HG03103 (cell line): ENCODE measurements at regions not wholly inside any gene's neighbourhood (a gene's known extent, or its start where the extent isn't known, plus 50 kb on each side); places are given as distances from the start of the nearest gene placed in this dataset.
"Not testable (repeated sequence)": the region's sequence is repeated elsewhere in the genome, so short reads cannot be mapped to it uniquely, and the experiment has no call there.

Experiments used
- ATAC-seq: cut with Tn5 transposase; IDR thresholded peaks from one replicate; pipeline ENCODE4 v1.9.1; 2021; ENCODE audit warnings: low read depth; ENCODE audit not compliant: unreplicated experiment

DNA sequence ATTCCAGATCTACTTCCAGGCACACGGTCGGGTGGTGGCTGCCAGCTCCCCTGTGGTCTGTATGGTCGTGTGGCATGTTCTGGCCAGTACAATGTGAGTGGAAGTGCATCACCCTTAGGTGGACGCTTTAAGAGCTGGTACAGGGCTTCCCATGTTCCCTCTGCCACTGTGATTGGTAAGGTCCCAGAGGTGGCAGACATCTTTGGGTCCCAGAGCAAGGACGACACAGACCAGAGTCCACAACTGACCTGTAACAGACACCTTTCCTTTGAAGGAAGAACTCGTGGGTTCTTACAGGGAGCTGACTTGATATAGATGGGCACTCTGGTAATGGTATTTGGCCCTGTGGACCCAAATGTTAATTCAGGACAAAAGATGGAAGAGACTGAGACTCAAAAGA, 90.0 kb upstream of the GDNF start:
- ATAC-seq, result no peak

DNA sequence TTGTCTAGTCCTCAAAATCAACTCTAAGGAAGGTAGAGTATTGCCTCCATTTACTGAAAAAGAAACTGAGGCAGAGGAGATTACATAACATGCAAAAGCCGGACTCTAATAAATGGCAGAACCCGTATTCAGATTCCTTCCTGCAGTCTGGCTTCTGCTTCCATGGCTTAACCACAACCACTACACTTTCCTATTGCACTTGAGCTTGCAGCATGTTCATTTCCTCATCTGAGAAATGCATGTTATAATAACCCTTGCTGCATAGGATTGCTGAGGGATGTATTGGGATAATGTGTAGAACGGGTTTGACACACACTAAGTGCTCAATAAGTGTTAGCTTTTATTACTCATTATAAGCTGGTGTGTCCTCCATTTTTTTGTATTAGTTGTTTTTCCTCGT, 87.9 kb upstream of the GDNF start:
- ATAC-seq, result not testable (repeated sequence)

DNA sequence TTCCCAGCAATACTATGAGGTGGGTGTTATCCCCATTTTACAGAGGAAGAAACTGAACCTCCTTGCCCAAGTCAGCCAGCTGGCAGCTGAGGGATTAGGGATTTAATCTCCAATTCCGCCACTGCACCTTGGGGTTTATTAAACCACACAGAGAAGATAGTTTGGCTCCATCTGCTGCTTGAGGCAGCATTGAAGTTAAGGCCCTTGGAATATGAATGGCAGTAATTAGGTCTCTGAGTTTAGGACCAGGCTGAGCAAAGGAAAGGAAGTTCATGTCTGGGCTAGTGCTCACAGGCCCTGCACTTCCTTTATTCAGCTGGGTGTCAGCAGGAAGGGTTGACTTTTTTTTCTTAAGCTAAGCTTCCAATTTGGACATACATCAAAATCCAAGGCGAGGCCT, 86.9 kb upstream of the GDNF start:
- ATAC-seq, result no peak

DNA sequence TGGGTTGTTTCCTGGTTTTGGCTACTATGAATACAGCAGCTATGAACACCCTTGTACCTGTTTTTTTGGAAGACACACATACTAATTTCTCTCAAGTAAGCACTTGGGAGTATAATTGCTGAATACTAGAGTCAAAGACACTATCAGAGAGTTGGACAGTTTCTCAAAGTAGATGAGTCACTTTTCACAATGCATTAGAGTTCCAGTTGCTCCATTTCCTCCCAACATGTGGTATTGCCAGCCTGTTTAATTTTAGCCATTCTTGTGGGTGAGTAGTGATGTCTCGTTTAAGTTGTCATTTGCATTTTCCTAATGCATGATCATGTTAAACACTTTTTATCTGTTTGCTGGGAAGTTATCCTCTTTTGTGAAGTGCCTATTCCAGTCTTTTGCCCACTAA, 81.6 kb upstream of the GDNF start:
- ATAC-seq, result no peak

DNA sequence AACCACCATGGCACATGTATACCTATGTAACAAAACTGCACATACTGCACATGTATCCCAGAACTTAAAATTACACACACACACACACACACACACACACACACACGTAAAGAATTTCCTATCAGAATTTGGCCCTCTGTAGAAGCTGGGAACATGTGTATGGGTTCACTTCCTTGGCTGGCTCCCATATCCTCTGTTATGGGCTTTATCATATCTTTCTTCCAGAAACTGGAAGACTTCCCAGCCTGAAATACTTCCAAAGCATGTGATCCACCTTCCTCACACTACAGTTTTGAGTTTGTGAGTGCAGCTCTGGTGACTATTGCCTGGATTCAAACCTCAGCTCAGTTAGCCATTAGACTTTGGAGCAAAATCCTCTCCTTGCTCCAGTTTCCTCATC, 78.6 kb upstream of the GDNF start:
- no peak for ATAC-seq

DNA sequence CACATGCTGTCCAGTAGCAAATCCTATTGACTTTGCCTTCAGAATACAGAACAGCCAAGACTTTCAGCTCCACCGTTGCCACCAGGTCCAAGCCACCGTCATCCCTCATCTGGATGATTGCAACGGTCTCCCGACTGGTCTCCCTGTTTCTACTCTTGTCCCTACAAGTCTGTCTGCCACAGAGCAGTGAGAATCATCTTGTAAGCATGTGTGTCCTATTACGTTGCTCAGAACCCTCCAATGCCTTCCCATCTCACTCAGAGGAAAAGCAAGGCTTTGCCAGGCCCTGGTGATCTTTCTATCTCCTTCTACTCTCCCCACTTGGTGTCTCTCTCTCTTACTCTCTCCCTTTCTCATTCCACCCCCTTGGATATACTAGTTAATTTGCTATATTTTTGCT, 76.7 kb upstream of the GDNF start:
- no peak for ATAC-seq

DNA sequence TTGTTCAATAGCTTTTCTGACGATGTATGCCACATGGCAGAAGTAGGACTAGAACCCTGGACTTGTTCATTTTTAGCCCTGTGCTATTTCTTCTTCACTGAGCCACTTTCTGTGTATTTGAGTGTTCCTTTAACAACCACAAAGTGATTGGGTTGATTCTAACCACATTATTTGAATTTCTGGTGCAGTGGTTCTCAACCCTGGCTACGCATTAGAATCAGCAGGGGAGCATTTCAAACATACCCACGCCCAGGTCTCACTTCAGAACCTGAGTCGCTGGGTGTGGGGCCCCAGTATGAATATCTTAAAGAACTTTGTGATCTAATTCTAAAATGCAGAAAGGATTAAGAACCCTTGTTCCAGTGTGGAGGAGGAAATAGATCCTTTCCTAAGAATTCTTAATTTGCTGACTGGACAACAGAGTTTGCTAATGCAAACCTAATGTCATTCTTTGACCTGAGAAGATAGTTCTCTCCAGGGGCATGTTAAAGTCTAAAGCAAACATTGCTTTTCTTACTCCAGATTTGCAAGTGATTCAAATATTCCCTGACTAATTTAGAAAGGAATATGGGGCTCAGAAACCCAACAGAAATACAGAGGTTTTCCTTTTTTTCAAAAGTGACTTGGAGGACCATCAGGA, 75.4 kb upstream of the GDNF start:
- peak; percentile 68 for ATAC-seq

DNA sequence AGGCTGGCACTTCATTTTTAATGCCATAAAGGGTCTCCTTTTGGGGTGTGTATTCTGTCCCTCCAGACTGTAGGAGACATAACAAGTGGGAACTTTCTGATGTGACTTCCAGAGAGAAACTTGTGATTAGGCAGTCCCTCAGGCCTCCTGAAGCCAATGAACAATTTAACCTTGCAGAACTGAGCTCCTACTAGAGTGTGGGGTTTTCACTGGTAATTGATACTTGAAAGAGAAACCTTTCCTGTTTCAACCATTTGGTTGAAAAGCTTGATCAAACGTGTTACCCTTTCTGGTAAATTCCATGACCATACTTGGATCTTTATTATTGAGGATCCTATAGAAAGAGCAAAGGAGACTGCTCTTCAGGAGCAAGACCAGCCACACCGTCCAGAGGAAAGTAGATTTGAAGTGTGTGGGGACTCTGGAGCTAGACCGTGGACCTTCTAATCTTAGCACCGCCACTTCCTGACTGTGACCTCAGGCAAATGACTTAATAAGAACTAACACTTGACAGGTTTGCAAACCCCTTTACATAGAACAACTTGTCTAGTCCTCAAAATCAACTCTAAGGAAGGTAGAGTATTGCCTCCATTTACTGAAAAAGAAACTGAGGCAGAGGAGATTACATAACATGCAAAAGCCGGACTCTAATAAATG, 69.9 kb upstream of the GDNF start:
- ATAC-seq, result peak; percentile 77

DNA sequence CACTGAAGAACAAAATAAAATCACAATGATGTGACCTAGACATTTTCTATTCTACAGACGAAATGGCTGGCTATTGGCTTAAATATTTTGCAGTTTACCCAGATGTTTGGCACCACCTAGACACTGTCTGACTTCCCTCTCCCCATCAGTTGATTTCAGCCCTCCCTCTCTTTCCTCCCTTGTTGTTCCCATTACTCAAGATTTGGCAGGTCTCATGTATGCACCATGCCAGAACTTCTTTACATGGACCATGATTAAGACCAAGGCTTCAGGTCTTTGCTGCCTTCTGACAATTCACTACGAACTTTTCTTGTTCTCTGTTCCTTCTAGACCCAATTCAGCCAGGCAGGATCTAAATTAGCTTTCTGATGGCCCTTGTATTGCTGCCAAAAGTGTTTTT, 66.6 kb upstream of the GDNF start:
- no peak for ATAC-seq

DNA sequence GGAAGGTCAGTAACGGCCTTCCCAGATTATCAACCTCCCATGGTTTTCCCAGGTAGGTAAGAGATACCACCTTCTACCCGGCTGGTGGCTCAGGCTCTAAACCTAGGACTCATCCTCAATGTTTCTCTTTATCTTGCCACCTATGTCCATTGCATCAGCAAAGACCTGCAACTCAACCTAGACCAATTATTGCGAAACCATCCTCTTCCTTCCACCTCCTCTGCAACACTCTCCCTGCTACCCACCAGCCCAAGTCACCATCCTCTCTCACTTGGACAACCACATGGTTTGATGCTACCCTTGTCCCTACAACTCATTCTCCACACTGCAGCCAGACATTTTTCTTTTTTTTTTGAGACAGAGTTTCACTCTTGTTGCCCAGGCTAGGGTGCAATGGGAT, 65.4 kb upstream of the GDNF start:
- ATAC-seq, result no peak

DNA sequence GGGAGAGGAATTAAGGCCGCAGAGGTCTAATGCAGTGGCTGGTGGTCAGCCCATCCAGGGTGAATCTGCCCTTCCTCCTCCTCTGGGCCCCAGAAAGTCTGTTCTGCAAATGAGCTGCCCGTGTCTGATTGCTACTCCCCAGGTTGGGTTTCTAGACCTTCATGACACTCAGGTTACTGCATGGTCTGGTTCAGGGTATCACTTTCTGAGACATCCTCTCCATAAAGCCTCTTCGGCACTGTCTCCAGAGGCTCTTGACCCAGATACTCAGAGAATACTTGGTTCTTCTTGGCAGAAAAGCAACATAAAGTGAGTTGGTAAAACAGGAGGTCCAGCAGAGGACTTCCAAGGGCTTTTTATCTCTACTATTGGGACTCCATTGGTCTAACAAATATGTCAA, 62.5 kb upstream of the GDNF start:
- ATAC-seq, result no peak

DNA sequence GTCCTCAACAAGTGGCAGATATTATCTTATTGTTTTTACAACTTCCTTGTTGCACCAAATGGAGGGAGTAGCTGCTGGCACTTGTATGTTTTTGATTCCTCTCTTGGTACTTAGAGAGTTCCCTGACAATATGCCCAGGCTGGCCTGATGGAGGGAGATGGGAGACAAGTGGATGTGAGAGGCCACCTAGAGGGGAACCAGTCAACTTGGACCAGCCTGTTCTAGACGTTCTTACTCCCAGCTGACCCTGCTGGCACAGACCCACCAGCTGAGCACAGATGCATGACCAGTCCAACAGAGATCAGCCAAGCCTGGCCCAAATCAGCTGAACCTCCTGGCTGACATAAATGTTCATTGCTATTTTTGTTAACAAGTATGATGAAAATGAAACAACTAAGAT, 60.9 kb upstream of the GDNF start:
- no peak for ATAC-seq

DNA sequence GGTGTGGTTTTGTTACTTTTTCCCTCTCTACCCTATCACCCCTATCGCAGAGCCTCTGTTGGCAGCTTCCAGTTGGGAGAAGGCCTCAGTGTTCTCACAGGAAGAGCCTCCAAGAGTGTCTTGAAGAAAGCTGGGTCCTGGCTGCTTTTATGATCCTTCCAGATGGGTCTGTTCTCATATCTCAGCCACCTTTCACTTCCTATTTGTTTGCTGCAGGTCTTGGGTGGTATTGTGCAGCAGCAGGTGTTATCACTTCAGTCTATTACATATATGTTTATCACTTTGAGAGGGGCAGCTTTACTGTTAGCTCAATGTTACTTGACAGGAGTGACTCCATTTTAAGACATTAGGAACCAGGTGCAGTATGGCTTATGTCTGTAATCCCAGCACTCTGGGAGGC, 59.2 kb upstream of the GDNF start:
- no peak for ATAC-seq

DNA sequence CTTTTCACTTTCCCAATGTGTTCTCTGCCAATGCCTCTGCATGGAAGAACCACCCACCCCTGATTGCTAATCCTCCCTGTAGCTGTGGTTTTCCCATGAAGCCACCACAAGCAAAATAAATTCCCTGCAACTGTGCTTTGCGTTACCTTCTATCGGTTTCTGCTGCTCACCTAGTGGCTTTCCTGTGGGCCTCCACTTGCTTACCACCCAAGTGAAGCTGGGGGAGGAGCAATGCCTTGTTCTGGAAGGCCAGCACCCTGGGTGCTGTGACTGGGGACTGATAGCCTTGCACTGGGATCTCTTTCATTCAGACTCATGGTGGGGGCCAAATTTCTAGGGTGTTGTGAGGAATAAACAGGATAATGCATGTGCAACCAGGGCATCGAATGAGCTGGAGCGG, 56.3 kb upstream of the GDNF start:
- no peak for ATAC-seq

DNA sequence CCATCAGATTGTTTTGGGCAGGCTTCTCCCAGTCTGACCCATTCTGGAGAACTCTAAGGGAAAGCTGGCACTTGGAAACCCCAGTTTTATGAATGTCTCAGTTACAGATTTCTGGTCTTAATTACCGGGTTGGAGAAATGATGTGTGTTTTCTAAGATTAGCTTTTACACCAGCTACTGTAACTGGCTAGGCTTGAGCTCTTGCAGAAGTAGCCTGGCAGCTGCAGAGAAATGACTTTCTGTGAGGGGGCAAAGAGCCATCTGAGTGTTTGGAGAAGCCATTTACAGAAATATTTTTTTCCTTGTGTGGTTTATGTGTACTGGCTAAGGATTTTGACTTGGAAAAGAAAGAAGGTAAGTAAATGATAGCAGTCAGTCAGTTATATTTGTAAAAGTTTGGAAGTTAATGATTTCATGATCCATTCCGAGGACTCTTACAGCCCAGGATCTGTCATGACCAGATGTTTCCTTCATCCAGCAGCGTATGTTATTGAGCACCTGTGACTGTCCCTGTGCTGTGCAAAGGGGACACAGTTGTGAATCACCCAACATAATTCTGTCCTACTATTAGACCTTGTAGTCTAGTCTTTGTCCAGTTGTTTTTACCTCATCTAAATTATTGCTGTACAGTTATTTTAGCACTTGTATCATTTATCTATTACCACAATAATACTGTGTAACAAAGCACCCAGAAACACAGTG, 53.7 kb upstream of the GDNF start:
- ATAC-seq, result no peak

DNA sequence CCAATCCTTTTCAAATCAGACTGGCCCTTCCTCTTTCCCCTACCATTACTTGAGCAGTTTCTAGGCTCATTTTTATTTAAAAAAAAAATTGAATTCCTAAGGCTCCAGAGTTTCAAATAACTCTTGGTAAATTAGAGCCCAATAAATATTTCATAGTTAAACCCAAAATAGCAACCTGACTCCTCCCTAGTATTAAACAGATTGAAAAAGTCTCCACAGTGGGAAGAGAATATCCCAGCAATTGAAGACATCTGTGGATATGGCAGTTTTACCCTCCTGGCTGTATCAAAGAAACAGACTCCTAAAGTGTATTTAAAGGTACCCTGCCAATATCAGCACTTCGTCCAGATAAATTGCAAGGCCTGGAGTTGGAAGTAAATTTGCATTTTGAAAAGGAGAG, 52.7 kb upstream of the GDNF start:
- ATAC-seq, result no peak

DNA sequence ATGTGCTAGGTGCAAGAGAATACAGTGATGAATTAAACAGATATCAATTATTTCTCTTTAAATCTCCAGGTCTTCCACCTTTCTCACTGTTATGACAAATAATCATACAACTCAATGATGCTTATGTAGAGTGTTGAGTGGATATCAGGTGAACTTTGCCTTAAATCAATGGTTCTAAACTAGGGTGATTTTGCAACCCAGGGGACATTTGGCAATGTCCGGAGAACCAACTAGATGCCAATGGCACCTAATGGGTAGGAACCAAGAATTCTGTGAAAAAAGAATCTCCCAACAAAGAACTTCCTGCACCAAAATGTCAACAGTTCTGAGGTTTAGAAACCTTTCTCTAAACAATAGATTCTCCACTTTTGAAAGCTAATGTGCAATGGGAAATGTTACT, 52.0 kb upstream of the GDNF start:
- no peak for ATAC-seq

DNA sequence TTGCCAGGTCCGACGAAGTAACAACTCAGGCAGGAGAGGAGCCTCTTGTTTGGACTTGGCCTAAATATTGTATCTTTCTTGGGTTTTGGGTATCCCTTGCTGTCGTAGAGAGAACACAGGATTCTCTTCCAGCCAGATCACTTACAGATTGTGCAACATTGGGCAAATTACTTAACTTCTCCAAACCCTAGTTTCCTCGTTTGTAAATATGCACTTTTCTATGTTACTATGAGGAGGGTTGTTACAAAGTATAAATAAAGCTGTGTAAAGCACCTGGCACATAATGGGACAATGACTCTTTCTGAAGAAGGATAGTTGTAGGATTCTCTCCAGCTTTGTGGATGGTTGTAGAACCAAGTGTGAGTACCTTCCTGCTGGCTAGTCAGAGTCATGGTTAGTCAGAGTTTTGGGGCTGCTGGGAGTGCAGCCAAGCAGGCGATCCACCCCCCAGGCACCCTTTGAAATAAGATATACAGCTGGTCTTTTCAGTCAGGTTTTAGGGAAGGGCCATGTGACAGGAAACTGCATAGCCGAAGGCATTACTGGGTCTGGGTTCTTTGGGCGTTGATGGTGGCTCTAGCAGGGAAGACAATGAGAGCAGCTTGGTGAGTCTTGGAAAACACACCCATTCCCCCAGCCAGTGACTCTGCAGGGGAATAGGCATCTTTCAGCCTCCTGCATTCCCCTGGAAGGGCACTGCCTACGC, 49.9 kb upstream of the GDNF start:
- ATAC-seq, result no peak
